Thyroid gland (tissue), 4 donors: ENCODE measurements at regions not wholly inside any gene's neighbourhood (a gene's known extent, or its start where the extent isn't known, plus 50 kb on each side); places are given as distances from the start of the nearest gene placed in this dataset.

ENCODE experiments used
- CTCF ChIP-seq, 6 experiments: fragments of 200-600 bp in 3 of 6; fragments of 450-650 bp in 3 of 6; sonication (generic) in 3 of 6; IDR thresholded peaks; one replicate each; pipeline ENCODE4 v1.5.1; 2016 to 2019; ENCODE audit warnings: antibody characterized with exemption in 6 of 6, mild to moderate bottlenecking in 2 of 6, inconsistent platforms in 1 of 6, moderate library complexity in 1 of 6
- POLR2A ChIP-seq, 2 donors: fragments of 450-650 bp; IDR thresholded peaks; one replicate each; pipeline ENCODE4 v1.6.1; 2017; ENCODE audit warnings: antibody characterized with exemption in 2 of 2, mild to moderate bottlenecking in 2 of 2, moderate library complexity in 1 of 2

GRCh38 chr2:39508198-39508597 lies 71.1 kb upstream of the MAP4K3 start:
- TF ChIP-seq CTCF (IDR thresholded peaks at IDR 0.05) (no peak), POLR2A (IDR thresholded peaks at IDR 0.05) (no peak)
